Duodenal mucosa (tissue), 2 donors: ENCODE measurements at regions not wholly inside any gene's neighbourhood (a gene's known extent, or its start where the extent isn't known, plus 50 kb on each side); places are given as distances from the start of the nearest gene placed in this dataset.

Source experiments
- H3K27ac ChIP-seq: one replicate; pipeline ENCODE4 v1.7.0; 2013; ENCODE audit warnings: low read depth, low read length
- H3K27me3 ChIP-seq, 2 donors: one replicate each; pipeline ENCODE4 v1.7.0; 2013; ENCODE audit warnings: low read length in 2 of 2, control low read depth in 1 of 2; ENCODE audit not compliant: insufficient read depth in 2 of 2, control insufficient read depth in 1 of 2
- H3K36me3 ChIP-seq, 2 donors: one replicate each; pipeline ENCODE4 v1.7.0; 2013; ENCODE audit warnings: low read length in 2 of 2, control low read depth in 1 of 2; ENCODE audit not compliant: insufficient read depth in 2 of 2, control insufficient read depth in 1 of 2
- H3K4me1 ChIP-seq, 2 donors: one replicate each; pipeline ENCODE4 v1.7.0; 2013; ENCODE audit warnings: low read length in 2 of 2, control low read depth in 1 of 2; ENCODE audit not compliant: insufficient read depth in 2 of 2, control insufficient read depth in 1 of 2
- H3K4me3 ChIP-seq, 2 donors: one replicate each; pipeline ENCODE4 v1.7.0; 2013; ENCODE audit warnings: low read length in 2 of 2, low read depth in 1 of 2
- H3K9ac ChIP-seq, 2 donors: one replicate each; pipeline ENCODE4 v1.7.0; 2013; ENCODE audit warnings: low read length in 2 of 2, low read depth in 1 of 2
- H3K9me3 ChIP-seq, 2 donors: one replicate each; pipeline ENCODE4 v1.7.0; 2013; ENCODE audit warnings: low read length in 2 of 2, control low read depth in 1 of 2; ENCODE audit not compliant: control insufficient read depth in 1 of 2

DNA sequence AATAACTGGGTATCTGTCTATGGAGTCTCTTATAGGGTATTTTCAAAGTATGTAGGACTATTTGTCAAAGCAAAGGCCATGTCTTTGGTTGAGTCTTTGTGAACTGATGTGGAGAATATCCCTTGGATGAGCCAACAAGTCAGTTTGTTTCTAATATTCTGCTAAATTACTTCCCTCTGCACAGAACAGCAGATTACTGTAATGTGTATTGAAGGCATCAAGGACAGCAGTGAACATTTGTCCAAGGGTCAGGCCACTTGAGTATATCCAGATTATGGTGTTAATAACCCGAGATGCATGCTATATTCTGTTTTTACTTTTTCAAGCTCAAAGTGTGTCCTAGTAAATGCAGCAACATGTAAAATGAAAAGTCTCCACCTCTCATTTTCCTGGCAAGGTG is 144.2 kb upstream of the GLI3 start:
- H3K36me3 ChIP-seq, result no peaks in the 10 kb centered on the region
- no peak overlapping the region for H3K27ac ChIP-seq
- H3K9ac ChIP-seq, result no peak overlapping the region
- H3K27me3 ChIP-seq, result no peaks in the 10 kb centered on the region
- no peak overlapping the region for H3K4me3 ChIP-seq
- no peaks in the 10 kb centered on the region for H3K9me3 ChIP-seq
- no peaks in the 10 kb centered on the region for H3K4me1 ChIP-seq

DNA sequence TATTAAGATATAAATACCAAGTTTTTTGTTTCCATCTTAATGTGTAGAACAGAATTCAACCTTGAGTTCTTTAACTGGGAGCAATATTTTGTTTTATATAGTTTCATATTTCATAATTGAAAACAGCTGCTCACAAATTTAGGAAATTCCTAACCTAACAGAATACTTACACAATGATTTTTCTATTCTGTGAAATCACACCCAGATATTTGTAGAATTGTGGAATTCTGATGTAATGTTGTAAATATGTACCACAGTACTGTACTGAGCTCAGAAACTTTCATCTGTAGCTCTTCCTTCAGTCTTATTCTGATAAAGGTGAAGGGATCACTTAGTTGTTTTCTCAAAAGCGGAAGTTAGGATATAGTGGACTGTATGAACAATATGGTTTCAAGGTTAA is 143.4 kb upstream of the GLI3 start:
- H3K4me1 ChIP-seq, result no peaks in the 10 kb centered on the region
- H3K9ac ChIP-seq, result no peak overlapping the region
- no peaks in the 10 kb centered on the region for H3K27me3 ChIP-seq
- no peaks in the 10 kb centered on the region for H3K36me3 ChIP-seq
- H3K4me3 ChIP-seq, result no peak overlapping the region
- H3K27ac ChIP-seq, result no peak overlapping the region
- H3K9me3 ChIP-seq, result no peaks in the 10 kb centered on the region

DNA sequence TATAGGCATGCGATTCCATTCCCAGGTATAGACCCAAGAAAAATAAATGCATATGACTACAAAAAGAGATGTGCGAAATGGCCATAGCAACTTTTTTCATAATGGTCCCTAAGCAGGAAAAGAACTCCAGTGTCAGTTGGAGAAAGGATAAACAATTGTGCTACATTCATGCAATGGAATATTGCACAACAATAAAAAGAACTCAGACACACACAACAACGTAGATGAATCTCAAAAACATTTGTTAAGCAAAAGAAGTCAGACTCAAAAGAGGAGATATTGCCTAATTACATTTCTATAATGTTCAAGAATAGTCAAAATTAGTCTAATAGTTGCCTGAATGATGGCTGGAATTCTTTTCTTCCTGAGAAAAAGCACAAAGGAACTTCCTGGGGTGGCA is 141.1 kb upstream of the GLI3 start:
- Histone ChIP-seq H3K4me1 (no peaks in the 10 kb centered on the region), H3K27ac (no peak overlapping the region), H3K27me3 (no peaks in the 10 kb centered on the region), H3K4me3 (no peak overlapping the region), H3K9me3 (no peaks in the 10 kb centered on the region), H3K36me3 (no peaks in the 10 kb centered on the region), H3K9ac (no peak overlapping the region)

DNA sequence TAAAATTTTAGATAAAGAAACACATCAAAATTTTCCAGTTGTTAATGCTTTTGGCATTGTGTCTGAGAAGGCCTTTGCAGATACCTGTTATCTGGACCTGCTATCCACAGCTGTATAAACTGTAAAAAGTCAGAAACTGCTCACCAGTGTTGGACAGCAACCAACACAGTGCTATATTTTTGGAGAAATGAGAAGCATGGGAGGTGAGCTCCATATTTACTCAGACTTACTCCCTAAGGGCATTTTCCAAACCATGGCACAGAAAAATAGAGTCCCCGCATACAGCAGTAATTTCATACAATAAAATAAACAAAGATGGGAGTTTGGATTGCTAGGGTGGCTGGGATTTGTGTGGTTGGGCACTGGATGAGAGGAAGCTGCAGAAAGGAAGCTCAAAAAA is 136.3 kb upstream of the GLI3 start:
- Histone ChIP-seq H3K4me3 (no peak overlapping the region), H3K9me3 (no peaks in the 10 kb centered on the region), H3K27me3 (no peaks in the 10 kb centered on the region), H3K36me3 (no peaks in the 10 kb centered on the region), H3K4me1 (no peaks in the 10 kb centered on the region), H3K9ac (no peak overlapping the region), H3K27ac (no peak overlapping the region)

DNA sequence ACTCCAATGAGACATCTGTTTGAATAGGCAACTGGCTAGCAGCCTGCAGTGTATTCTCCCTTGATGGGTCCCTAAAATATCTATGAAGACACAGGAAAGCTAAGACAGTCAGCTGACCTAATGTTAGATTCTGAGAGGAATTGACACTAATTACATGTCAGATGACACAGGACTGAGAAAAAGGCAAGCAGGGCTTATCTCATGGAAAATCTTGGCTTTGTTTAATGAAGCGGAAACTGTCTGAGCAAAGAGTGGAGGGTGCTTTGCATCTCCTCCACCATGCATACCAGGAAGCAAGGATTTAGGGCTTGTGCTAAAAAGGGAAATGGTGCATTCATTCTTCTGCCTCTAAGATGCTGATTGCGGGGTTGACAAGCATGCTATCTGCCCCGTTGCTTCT is 135.5 kb upstream of the GLI3 start:
- Histone ChIP-seq H3K27me3 (no peaks in the 10 kb centered on the region), H3K9ac (no peak overlapping the region), H3K36me3 (no peaks in the 10 kb centered on the region), H3K4me3 (no peak overlapping the region), H3K9me3 (no peaks in the 10 kb centered on the region), H3K27ac (no peak overlapping the region), H3K4me1 (no peaks in the 10 kb centered on the region)

DNA sequence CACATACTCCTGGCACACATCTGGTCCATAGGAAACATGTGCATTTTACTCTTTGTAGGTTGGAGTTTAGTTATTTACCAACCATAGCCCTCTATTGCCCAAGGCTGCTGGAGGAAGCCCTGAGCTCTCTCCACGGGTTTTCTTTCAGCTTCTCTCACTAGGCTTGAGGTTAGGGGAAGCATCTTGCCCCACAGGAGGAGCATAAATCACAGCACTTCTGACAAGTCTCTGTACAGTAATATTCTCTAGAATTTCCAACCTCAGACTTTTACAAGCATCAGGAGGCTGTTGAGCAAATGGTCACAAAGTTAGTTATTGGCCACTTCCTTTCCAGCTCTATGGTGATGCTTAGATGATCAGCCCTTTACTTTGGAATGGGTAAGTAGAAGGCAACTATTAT is 122.9 kb upstream of the GLI3 start:
- H3K27me3 ChIP-seq, result no peaks in the 10 kb centered on the region
- H3K9ac ChIP-seq, result no peak overlapping the region
- no peaks in the 10 kb centered on the region for H3K36me3 ChIP-seq
- no peaks in the 10 kb centered on the region for H3K4me1 ChIP-seq
- no peak overlapping the region for H3K4me3 ChIP-seq
- no peak overlapping the region for H3K27ac ChIP-seq
- H3K9me3 ChIP-seq, result no peaks in the 10 kb centered on the region

DNA sequence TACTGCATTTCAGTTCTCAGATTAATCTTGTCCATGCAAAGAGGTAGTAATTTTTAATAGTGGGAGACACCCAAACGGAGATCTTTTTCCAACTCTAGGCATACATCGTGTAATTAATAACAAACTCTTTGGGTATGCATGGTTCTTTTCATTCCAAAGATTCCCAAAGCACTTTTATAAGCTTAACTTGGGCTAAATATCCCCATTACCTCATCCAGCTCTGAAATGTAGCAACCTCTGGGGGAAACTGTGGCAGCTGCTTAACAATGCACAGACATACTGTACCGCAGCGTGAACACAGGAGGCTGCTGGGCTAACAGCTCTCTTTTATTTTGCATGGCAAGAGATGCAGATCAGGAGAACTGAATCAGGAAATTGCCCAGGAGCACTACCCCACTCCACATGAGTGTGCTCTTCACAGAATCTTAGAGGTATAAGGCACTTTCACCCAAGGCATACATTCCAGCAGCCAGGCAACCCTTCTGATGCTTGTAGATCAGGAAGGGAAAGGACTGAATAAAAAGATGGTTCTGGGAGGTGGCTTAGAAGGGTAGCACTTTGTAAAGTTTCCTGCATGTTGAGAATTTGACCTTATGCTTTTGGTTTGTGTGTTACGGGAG is 114.4 kb upstream of the GLI3 start:
- no peaks in the 10 kb centered on the region for H3K4me1 ChIP-seq
- H3K9ac ChIP-seq, result no peak overlapping the region
- no peaks in the 10 kb centered on the region for H3K36me3 ChIP-seq
- H3K27me3 ChIP-seq, result no peaks in the 10 kb centered on the region
- H3K27ac ChIP-seq, result no peak overlapping the region
- H3K9me3 ChIP-seq, result no peaks in the 10 kb centered on the region
- H3K4me3 ChIP-seq, result no peak overlapping the region

DNA sequence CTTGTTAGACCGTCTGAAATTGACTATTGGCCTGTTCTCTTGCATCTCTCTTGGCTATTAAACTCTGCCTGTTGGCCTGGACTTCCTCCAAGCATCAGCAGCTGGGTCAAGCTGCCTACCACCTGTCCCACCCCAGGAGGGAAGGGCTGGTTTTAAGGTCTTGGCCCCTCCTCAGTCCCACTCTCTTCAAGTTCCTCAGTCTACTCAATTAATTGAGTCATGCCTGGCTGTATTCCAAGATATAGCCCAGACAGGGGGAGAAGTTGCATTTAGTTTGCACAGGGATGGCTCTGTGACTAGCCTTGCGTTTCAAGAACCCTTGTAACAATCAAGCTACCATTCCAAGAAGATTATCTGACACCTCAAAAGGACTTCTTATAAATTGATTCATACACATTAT is 113.8 kb upstream of the GLI3 start:
- Histone ChIP-seq H3K4me3 (no peak overlapping the region), H3K9ac (no peak overlapping the region), H3K4me1 (no peaks in the 10 kb centered on the region), H3K9me3 (no peaks in the 10 kb centered on the region), H3K36me3 (no peaks in the 10 kb centered on the region), H3K27me3 (no peaks in the 10 kb centered on the region), H3K27ac (no peak overlapping the region)

DNA sequence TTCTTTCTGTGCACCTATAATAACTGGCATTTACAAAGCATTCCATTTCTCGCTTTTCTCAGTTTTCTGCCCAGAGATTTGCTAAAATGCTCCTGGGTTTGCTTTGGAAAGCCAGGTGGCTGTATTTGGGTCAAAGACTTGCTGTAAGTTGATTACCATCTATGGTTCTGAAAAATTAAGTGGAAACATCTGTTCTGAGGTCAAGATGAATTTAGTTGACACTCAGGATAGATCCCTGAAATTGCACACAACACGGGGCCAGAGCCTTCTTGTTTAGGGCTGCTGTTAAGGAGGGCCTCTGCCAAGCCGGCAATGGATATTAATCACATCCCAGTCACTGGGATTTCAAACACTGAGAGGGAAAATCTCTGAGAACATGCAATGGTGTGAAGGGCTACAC is 111.6 kb upstream of the GLI3 start:
- H3K9ac ChIP-seq, result no peak overlapping the region
- no peaks in the 10 kb centered on the region for H3K4me1 ChIP-seq
- H3K4me3 ChIP-seq, result no peak overlapping the region
- H3K27ac ChIP-seq, result no peak overlapping the region
- no peaks in the 10 kb centered on the region for H3K9me3 ChIP-seq
- no peaks in the 10 kb centered on the region for H3K27me3 ChIP-seq
- H3K36me3 ChIP-seq, result no peaks in the 10 kb centered on the region

DNA sequence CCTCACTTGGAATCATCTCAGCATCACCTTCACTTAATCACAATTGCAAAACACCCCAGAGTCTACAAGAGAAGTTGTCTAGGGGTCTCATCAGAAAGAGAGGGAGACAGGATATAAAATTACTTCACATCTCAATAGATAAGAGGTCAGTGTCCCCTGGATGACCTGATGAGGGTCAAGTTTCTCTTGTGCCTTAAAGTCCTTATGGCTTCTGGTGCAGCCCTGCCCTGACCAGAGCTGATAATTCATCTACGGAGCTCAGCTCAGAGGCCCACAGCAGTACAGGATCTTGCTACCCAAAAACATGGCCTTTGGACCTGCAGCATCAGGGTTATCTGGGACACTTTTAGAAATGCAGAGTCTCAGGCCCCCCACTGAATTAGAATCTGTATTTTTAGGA is 111.1 kb upstream of the GLI3 start:
- H3K4me1 ChIP-seq, result no peaks in the 10 kb centered on the region
- no peak overlapping the region for H3K27ac ChIP-seq
- H3K36me3 ChIP-seq, result no peaks in the 10 kb centered on the region
- H3K9me3 ChIP-seq, result no peaks in the 10 kb centered on the region
- H3K4me3 ChIP-seq, result no peak overlapping the region
- no peak overlapping the region for H3K9ac ChIP-seq
- no peaks in the 10 kb centered on the region for H3K27me3 ChIP-seq

DNA sequence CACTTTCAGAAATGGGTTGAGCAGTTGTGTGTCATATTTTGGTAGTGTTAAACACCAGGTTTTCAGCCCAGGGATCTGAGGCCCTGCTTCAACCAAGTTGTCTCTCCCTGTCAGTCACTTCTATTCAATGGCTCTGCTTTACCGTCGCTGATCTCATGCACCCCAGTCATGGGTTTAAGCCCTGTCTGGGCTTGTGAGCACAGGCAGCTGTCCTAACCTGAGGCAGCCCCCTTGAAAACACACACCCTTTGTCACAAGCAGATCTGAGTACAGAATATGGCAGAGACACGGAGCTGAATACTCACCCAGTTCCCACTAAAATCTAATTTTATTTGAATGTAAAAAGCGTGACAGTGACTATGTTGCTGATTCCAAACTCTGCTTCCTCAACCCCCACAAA is 110.6 kb upstream of the GLI3 start:
- no peak overlapping the region for H3K27ac ChIP-seq
- H3K9ac ChIP-seq, result no peak overlapping the region
- no peaks in the 10 kb centered on the region for H3K27me3 ChIP-seq
- no peaks in the 10 kb centered on the region for H3K9me3 ChIP-seq
- H3K4me3 ChIP-seq, result no peak overlapping the region
- no peaks in the 10 kb centered on the region for H3K4me1 ChIP-seq
- H3K36me3 ChIP-seq, result no peaks in the 10 kb centered on the region
